ENCODE measurements at regions not wholly inside any gene's neighbourhood (a gene's known extent, or its start where the extent isn't known, plus 50 kb on each side); places are given as distances from the start of the nearest gene placed in this dataset.

- no peak overlapping the region for H3K27ac ChIP-seq
- H3K4me1 ChIP-seq: no peaks in the 10 kb centered on the region
- H3K27me3 ChIP-seq: no peaks in the 10 kb centered on the region
- H3K9me3 ChIP-seq: peaks cover 0 to 10% of the 10 kb centered on the region in 2 donors
- TF ChIP-seq, protein P1, sequence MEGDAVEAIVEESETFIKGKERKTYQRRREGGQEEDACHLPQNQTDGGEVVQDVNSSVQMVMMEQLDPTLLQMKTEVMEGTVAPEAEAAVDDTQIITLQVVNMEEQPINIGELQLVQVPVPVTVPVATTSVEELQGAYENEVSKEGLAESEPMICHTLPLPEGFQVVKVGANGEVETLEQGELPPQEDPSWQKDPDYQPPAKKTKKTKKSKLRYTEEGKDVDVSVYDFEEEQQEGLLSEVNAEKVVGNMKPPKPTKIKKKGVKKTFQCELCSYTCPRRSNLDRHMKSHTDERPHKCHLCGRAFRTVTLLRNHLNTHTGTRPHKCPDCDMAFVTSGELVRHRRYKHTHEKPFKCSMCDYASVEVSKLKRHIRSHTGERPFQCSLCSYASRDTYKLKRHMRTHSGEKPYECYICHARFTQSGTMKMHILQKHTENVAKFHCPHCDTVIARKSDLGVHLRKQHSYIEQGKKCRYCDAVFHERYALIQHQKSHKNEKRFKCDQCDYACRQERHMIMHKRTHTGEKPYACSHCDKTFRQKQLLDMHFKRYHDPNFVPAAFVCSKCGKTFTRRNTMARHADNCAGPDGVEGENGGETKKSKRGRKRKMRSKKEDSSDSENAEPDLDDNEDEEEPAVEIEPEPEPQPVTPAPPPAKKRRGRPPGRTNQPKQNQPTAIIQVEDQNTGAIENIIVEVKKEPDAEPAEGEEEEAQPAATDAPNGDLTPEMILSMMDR (IDR thresholded peaks at IDR 0.05): no peak
- DNase-seq: peak in 1 of 4 donors; percentile 39
- intact Hi-C loops (cut with DNase I): no loop called here
- H3K36me3 ChIP-seq: no peaks in the 10 kb centered on the region
- no peak for ATAC-seq
- H3K4me3 ChIP-seq: no peak overlapping the region
Measured at GRCh38 chr2:81283081-81283480, 978.5 kb upstream of the LRRTM1 start.

- no peak overlapping the region for H3K4me3 ChIP-seq
- H3K27me3 ChIP-seq: no peaks in the 10 kb centered on the region
- TF ChIP-seq, protein P1 (IDR thresholded peaks at IDR 0.05): no peak
- no peaks in the 10 kb centered on the region for H3K36me3 ChIP-seq
- ATAC-seq (no peak), DNase-seq (no peak)
- peaks cover 0 to 9% of the 10 kb centered on the region in 2 donors for H3K9me3 ChIP-seq
- intact Hi-C loops (cut with DNase I): no loop called here
- no peak overlapping the region for H3K27ac ChIP-seq
- H3K4me1 ChIP-seq: no peaks in the 10 kb centered on the region
Measured at GRCh38 chr2:81282151-81282769, 977.7 kb upstream of the LRRTM1 start.

DNA sequence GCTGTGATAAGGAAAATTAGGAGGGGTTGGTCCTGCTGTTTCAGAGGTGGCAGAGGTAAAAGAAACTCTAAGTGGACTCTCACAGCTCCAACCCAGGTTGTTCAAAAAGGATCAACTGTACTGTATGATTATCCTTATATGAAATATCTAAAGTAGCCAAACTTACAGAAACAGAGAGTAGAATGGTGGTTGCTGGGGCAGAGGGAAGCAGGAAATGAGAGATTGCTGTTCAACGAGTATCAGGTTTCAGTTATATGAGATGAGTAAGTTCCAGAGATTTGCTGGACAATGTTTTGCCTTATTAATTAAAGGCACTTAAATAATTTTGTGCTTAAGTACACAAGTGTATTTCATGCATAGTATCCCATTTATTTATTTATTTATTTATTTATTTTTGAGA lies 972.0 kb upstream of the LRRTM1 start:
- Histone ChIP-seq H3K4me3 (no peak overlapping the region), H3K27me3 (no peaks in the 10 kb centered on the region), H3K27ac (no peak overlapping the region), H3K9me3 (no peaks in the 10 kb centered on the region), H3K4me1 (no peaks in the 10 kb centered on the region), H3K36me3 (no peaks in the 10 kb centered on the region)
- intact Hi-C loops (cut with DNase I): no loop called here
- ATAC-seq: no peak
- DNase-seq: no peak
- TF ChIP-seq, protein P1 (IDR thresholded peaks at IDR 0.05): no peak

DNA sequence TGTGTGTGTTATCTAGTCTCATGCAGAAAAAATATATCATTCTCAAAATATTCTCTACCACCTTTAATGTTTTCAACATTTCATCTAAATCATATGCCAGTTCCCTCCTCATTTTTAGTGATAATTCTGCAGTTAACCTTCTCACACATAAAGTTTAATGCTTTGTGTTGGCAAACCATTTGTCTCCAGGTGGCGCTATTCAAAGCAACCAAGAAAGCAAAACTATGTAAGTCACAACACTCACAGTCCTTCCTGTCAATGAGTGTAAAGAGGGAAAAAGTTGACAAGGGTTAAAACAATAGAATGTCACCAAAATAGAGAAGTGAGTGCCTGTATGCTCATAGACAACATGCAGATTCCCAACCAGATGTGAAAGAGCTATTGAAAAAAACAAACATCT lies 961.6 kb upstream of the LRRTM1 start:
- peak in 1 of 4 donors; percentile 9 for DNase-seq

GRCh38 chr2:81263989-81264388 lies 959.4 kb upstream of the LRRTM1 start:
- ATAC-seq: no peak
- TF ChIP-seq, protein P1 (IDR thresholded peaks at IDR 0.05): no peak
- Histone ChIP-seq H3K9me3 (peaks cover 0 to 14% of the 10 kb centered on the region in 2 donors), H3K36me3 (no peaks in the 10 kb centered on the region), H3K4me1 (no peaks in the 10 kb centered on the region), H3K27me3 (no peaks in the 10 kb centered on the region), H3K27ac (no peak overlapping the region), H3K4me3 (no peak overlapping the region)
- intact Hi-C loops (cut with DNase I): no loop called here
- no peak for DNase-seq

More for the DNA sequence above, 961.6 kb upstream of the LRRTM1 start:
- no peaks in the 10 kb centered on the region for H3K4me1 ChIP-seq
- no peaks in the 10 kb centered on the region for H3K27me3 ChIP-seq
- no peak for ATAC-seq
- peaks cover 0 to 26% of the 10 kb centered on the region in 2 donors for H3K9me3 ChIP-seq
- H3K36me3 ChIP-seq: no peaks in the 10 kb centered on the region
- TF ChIP-seq, protein P1 (IDR thresholded peaks at IDR 0.05): no peak
- no peak overlapping the region for H3K4me3 ChIP-seq
- no peak overlapping the region for H3K27ac ChIP-seq
- intact Hi-C loops (cut with DNase I): no loop called here

Data from left lung (tissue), 4 donors.